Osteoblast (primary cell): ENCODE measurements at regions not wholly inside any gene's neighbourhood (a gene's known extent, or its start where the extent isn't known, plus 50 kb on each side); places are given as distances from the start of the nearest gene placed in this dataset.
A peak's percentile ranks its signal among the peaks of the same experiment; 100 is the strongest.

Experiments
- DNase-seq: peaks from one replicate; pipeline ENCODE4 v3.0.0; 2011; ENCODE audit warnings: low spot score, mixed read lengths; ENCODE audit not compliant: insufficient read length; ENCODE audit errors: missing footprints
- H2AFZ ChIP-seq: 2 replicates; pipeline ENCODE4 v1.6.0; 2011; ENCODE audit warnings: mild to moderate bottlenecking, low read length
- H3K27ac ChIP-seq: 2 replicates; pipeline ENCODE4 v1.5.1; 2011; ENCODE audit warnings: mild to moderate bottlenecking, low read depth, low read length, moderate library complexity
- H3K27me3 ChIP-seq: 2 replicates; pipeline ENCODE4 v1.6.0; 2012; ENCODE audit warnings: mild to moderate bottlenecking, control low read depth, inconsistent platforms, low read length, moderate library complexity; ENCODE audit not compliant: insufficient read depth
- H3K36me3 ChIP-seq: 2 replicates; pipeline ENCODE4 v1.5.1; 2011; ENCODE audit warnings: mild to moderate bottlenecking, low read length, control low read depth, moderate library complexity; ENCODE audit not compliant: insufficient read depth
- H3K4me1 ChIP-seq: 2 replicates; pipeline ENCODE4 v1.5.1; 2011; ENCODE audit warnings: mild to moderate bottlenecking, low read length, control low read depth, moderate library complexity; ENCODE audit not compliant: insufficient read depth
- H3K4me2 ChIP-seq: 2 replicates; pipeline ENCODE4 v1.6.0; 2011; ENCODE audit warnings: mild to moderate bottlenecking, low read length; ENCODE audit not compliant: insufficient read depth
- H3K4me3 ChIP-seq: fragments of 200-600 bp; sonication (generic); 3 replicates; pipeline ENCODE4 v1.5.1; 2012; ENCODE audit warnings: mild to moderate bottlenecking, low read length, inconsistent platforms; ENCODE audit not compliant: insufficient read depth
- H3K79me2 ChIP-seq: 2 replicates; pipeline ENCODE4 v1.6.0; 2012; ENCODE audit warnings: mild to moderate bottlenecking, low read length, control low read depth, inconsistent platforms; ENCODE audit not compliant: insufficient read depth
- H3K9me3 ChIP-seq: 2 replicates; pipeline ENCODE4 v1.5.1; 2011; ENCODE audit warnings: low read depth, low read length, control low read depth
- H4K20me1 ChIP-seq: 2 replicates; pipeline ENCODE4 v1.6.0; 2012; ENCODE audit warnings: mild to moderate bottlenecking, low read length, control low read depth; ENCODE audit not compliant: insufficient read depth
- TF ChIP-seq, protein P1 (sequence below): IDR thresholded peaks from 2 replicates; pipeline ENCODE4 v1.5.1; 2011; ENCODE audit warnings: mild to moderate bottlenecking, low read depth, low read length, moderate library complexity; ENCODE audit errors: extremely low read depth

DNA sequence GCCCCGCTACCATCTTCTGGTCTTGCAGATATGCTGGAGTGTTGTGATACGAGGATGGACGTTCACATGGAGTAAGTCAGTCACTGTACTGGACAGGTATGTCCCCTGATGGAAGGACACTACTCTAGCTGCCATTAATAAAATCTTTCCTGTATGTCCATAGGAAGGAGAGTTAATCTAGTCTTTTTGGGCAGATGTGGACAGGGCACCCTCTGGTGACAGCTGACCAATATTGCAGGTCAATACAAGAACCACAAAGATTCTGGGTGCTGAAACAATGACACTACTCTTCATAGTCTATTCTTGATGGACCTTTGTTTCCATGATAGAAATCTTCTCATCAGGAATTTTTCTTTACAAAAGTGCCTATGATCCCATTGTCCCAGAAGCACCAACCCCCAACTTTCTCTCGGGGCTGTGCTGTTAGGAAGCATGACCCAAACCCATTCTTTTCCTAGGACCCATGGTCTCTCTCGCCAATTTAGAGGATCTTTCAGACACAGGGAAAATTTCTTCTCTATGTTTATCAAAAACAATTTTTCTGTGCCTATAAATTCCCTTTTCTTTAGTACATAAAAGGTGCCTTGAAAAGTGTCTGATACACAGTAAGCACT is 376.9 kb downstream of the DTWD2 start:
- Histone ChIP-seq H3K4me3 (no peak overlapping the region), H3K36me3 (no peaks in the 10 kb centered on the region), H4K20me1 (no peaks in the 10 kb centered on the region), H3K79me2 (no peaks in the 10 kb centered on the region), H3K9me3 (no peaks in the 10 kb centered on the region), H3K4me2 (no peak overlapping the region), H3K4me1 (no peaks in the 10 kb centered on the region), H3K27ac (no peak overlapping the region), H2AFZ (no peak overlapping the region), H3K27me3 (no peaks in the 10 kb centered on the region)
- peak; percentile 66 for DNase-seq
- TF ChIP-seq, protein P1, sequence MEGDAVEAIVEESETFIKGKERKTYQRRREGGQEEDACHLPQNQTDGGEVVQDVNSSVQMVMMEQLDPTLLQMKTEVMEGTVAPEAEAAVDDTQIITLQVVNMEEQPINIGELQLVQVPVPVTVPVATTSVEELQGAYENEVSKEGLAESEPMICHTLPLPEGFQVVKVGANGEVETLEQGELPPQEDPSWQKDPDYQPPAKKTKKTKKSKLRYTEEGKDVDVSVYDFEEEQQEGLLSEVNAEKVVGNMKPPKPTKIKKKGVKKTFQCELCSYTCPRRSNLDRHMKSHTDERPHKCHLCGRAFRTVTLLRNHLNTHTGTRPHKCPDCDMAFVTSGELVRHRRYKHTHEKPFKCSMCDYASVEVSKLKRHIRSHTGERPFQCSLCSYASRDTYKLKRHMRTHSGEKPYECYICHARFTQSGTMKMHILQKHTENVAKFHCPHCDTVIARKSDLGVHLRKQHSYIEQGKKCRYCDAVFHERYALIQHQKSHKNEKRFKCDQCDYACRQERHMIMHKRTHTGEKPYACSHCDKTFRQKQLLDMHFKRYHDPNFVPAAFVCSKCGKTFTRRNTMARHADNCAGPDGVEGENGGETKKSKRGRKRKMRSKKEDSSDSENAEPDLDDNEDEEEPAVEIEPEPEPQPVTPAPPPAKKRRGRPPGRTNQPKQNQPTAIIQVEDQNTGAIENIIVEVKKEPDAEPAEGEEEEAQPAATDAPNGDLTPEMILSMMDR, result peak; percentile 77

DNA sequence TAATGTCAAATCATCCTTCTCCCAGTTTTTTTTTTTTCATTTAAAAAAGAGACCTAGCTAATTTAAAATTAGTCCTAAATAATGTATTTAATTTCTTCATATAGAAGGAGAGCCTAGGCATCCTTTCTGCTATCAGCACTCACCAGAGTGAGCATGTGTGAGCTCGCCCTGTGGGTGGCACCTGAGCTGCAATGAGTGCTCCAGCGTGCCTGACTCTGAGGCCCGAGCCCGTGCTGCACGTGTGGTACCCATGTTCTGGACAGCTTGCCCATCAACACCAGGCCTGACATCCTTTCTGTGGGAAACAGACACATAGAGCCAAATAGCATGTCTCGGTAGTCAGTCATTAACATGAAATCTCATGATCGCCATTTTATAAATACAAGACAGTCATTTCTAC is 381.4 kb downstream of the DTWD2 start:
- H3K36me3 ChIP-seq, result no peaks in the 10 kb centered on the region
- H3K4me2 ChIP-seq, result no peak overlapping the region
- no peaks in the 10 kb centered on the region for H3K27me3 ChIP-seq

DNA sequence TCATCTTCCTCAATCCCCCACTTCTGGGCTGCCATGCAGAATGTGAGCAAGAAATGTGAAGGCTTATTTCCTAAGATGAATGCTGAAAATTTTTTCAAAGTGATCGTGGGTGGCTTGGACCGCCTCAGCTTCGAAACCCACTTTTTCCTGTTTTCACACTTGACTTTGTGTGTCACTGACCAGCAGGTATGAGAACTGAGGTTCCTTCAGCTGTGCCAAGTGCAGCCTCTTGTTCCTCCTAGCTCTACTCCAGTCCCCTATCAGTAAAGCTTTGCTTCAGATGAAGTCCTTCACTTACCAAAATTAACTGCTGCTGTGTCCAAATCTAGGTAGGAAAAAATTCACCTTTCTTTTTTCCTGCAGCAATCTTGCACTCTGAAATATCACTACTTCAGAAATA is 382.6 kb downstream of the DTWD2 start:
- Histone ChIP-seq H3K79me2 (no peaks in the 10 kb centered on the region), H3K4me1 (no peaks in the 10 kb centered on the region), H3K9me3 (no peaks in the 10 kb centered on the region), H4K20me1 (no peaks in the 10 kb centered on the region), H3K4me2 (no peak overlapping the region), H3K4me3 (no peak overlapping the region), H3K27me3 (no peaks in the 10 kb centered on the region), H3K27ac (no peak overlapping the region), H2AFZ (no peak overlapping the region), H3K36me3 (no peaks in the 10 kb centered on the region)
- no peak for DNase-seq
- TF ChIP-seq, protein P1, result no peak

More for the DNA sequence above, 381.4 kb downstream of the DTWD2 start:
- no peak overlapping the region for H3K4me3 ChIP-seq
- TF ChIP-seq, protein P1, result no peak
- H3K27ac ChIP-seq, result no peak overlapping the region
- H3K9me3 ChIP-seq, result no peaks in the 10 kb centered on the region
- H3K4me1 ChIP-seq, result no peaks in the 10 kb centered on the region
- H3K79me2 ChIP-seq, result no peaks in the 10 kb centered on the region
- H2AFZ ChIP-seq, result no peak overlapping the region
- no peak for DNase-seq
- H4K20me1 ChIP-seq, result no peaks in the 10 kb centered on the region

DNA sequence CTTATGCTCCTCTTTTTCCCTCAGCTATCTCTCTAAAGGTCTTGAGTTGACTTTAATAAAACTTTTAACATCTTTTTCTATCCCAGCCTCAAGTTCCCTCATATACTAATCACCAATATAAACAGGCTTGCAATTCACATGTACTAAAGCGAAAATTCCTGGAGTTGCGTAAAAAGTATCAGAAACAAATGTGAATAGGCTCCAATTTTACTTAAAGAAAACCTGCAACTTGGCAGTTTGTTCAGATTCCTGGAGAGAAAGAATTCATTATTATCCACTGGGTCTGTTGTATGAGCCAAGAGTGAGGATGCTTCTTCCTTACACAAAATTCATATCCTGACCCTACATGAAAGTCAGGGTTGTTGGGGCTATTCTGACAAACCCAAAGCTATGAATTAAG is 384.2 kb downstream of the DTWD2 start:
- H3K4me1 ChIP-seq, result no peaks in the 10 kb centered on the region
- H3K27ac ChIP-seq, result no peak overlapping the region
- H3K9me3 ChIP-seq, result no peaks in the 10 kb centered on the region
- TF ChIP-seq, protein P1, result no peak
- H3K4me3 ChIP-seq, result no peak overlapping the region
- DNase-seq, result no peak
- no peaks in the 10 kb centered on the region for H3K79me2 ChIP-seq
- H4K20me1 ChIP-seq, result no peaks in the 10 kb centered on the region
- no peak overlapping the region for H3K4me2 ChIP-seq
- no peaks in the 10 kb centered on the region for H3K27me3 ChIP-seq
- H3K36me3 ChIP-seq, result no peaks in the 10 kb centered on the region
- H2AFZ ChIP-seq, result no peak overlapping the region
